SK-N-SH (cell line): ENCODE measurements at regions not wholly inside any gene's neighbourhood (a gene's known extent, or its start where the extent isn't known, plus 50 kb on each side); places are given as distances from the start of the nearest gene placed in this dataset.

Source experiments
- CTCF ChIA-PET: fragments of 300-600, 350-600 bp; formaldehyde crosslinking; extraction: SDS; loops from one replicate; lab custom pipeline; 2021; lab: Yijun Ruan, JAX
- POLR2A ChIA-PET: fragments of 350-600 bp; sonication (Branson Sonifier 250); formaldehyde crosslinking; extraction: SDS; loops from one replicate; lab custom pipeline; 2020; ENCODE audit warnings: antibody characterized with exemption, inconsistent platforms; lab: Yijun Ruan, JAX
- DNase-seq: peaks from one replicate; pipeline ENCODE4 v3.0.0; 2012
- H2AFZ ChIP-seq: fragments of 200-600 bp; sonication (generic); 2 replicates; pipeline ENCODE4 v1.8.1; 2016; ENCODE audit warnings: antibody characterized with exemption, mild to moderate bottlenecking, low read depth
- H3F3A ChIP-seq: fragments of 200-600 bp; sonication (generic); replicated peaks from 2 replicates; pipeline ENCODE3; 2016; ENCODE audit warnings: antibody characterized with exemption, mild to moderate bottlenecking; ENCODE audit not compliant: insufficient read depth
- H3K27ac ChIP-seq, 2 experiments: fragments of 200-500 bp in 1 of 2; fragments of 200-600 bp in 1 of 2; sonication (Bioruptor generic) in 1 of 2; sonication (generic), shearing (Covaris generic) in 1 of 2; 2 replicates each; pipeline versions ENCODE4 v1.5.1 to v1.6.1; 2014 to 2016; ENCODE audit warnings: low read depth in 2 of 2, inconsistent platforms in 1 of 2, low read length in 1 of 2, mild to moderate bottlenecking in 1 of 2, mixed read lengths in 1 of 2
- H3K27me3 ChIP-seq: fragments of 200-600 bp; sonication (generic), shearing (Covaris generic); 2 replicates; pipeline ENCODE4 v1.6.1; 2016; ENCODE audit warnings: mixed run types; ENCODE audit not compliant: insufficient read depth
- H3K36me3 ChIP-seq, 2 experiments: fragments of 200-500 bp in 1 of 2; fragments of 200-600 bp in 1 of 2; sonication (Bioruptor generic) in 1 of 2; sonication (generic) in 1 of 2; replicated peaks in 1 of 2; 2 replicates each; pipeline versions ENCODE3 to v1.5.1; 2014 to 2016; ENCODE audit warnings: low read length in 1 of 2, mild to moderate bottlenecking in 1 of 2; ENCODE audit not compliant: insufficient read depth in 2 of 2, control insufficient read depth in 1 of 2
- H3K4me1 ChIP-seq, 2 experiments: fragments of 200-500 bp in 1 of 2; fragments of 200-600 bp in 1 of 2; sonication (Bioruptor generic) in 1 of 2; sonication (generic), shearing (Covaris generic) in 1 of 2; 2 replicates each; pipeline versions ENCODE4 v1.5.1 to v1.6.1; 2014 to 2016; ENCODE audit warnings: low read depth in 1 of 2, low read length in 1 of 2, mixed run types in 1 of 2; ENCODE audit not compliant: insufficient read depth in 2 of 2, control insufficient read depth in 1 of 2
- H3K4me2 ChIP-seq: fragments of 200-600 bp; sonication (generic), shearing (Covaris generic); 2 replicates; pipeline ENCODE4 v1.6.1; 2017; ENCODE audit warnings: mixed run types
- H3K4me3 ChIP-seq, 2 experiments: fragments of 200-500 bp in 1 of 2; fragments of 200-600 bp in 1 of 2; sonication (Bioruptor generic) in 1 of 2; sonication (generic), shearing (Covaris generic) in 1 of 2; 2 replicates each; pipeline versions ENCODE4 v1.5.1 to v1.8.1; 2014 to 2016; ENCODE audit warnings: low read depth in 2 of 2, inconsistent platforms in 1 of 2, low read length in 1 of 2, mild to moderate bottlenecking in 1 of 2, mixed read lengths in 1 of 2, moderate library complexity in 1 of 2
- H3K79me2 ChIP-seq: fragments of 200-600 bp; sonication (generic); 2 replicates; pipeline ENCODE4 v1.8.1; 2017; ENCODE audit warnings: mild to moderate bottlenecking; ENCODE audit not compliant: insufficient read depth
- H3K9ac ChIP-seq: fragments of 200-600 bp; sonication (generic); 2 replicates; pipeline ENCODE4 v1.6.1; 2017; ENCODE audit warnings: mixed run types
- H3K9me2 ChIP-seq: fragments of 200-600 bp; sonication (generic); 2 replicates; pipeline ENCODE4 v1.6.1; 2017; ENCODE audit warnings: mixed run types
- H3K9me3 ChIP-seq: fragments of 200-600 bp; sonication (generic); 2 replicates; pipeline ENCODE4 v1.6.1; 2017; ENCODE audit warnings: mixed run types, mild to moderate bottlenecking, moderate library complexity
- H4K20me1 ChIP-seq: fragments of 200-600 bp; sonication (generic); 2 replicates; pipeline ENCODE4 v1.6.1; 2017; ENCODE audit warnings: mild to moderate bottlenecking, mixed run types; ENCODE audit not compliant: insufficient read depth
- CHD2 ChIP-seq: fragments of 150-350 bp; IDR thresholded peaks from 2 replicates; pipeline ENCODE4 v1.6.1; 2018; ENCODE audit warnings: low read length; ENCODE audit not compliant: partially characterized antibody
- FOXJ3 ChIP-seq: sonication (generic); formaldehyde crosslinking; IDR thresholded peaks from 2 replicates; pipeline ENCODE4 v1.5.1; 2020; ENCODE audit warnings: mild to moderate bottlenecking, missing genetic modification reagents
- FOXM1 ChIP-seq: IDR thresholded peaks from 2 replicates; pipeline ENCODE4 v1.4.0; 2012; ENCODE audit warnings: low read depth, mild to moderate bottlenecking
- GATA2 ChIP-seq: sonication (generic); formaldehyde crosslinking; IDR thresholded peaks from 2 replicates; pipeline ENCODE4 v1.5.0; 2020; ENCODE audit warnings: mild to moderate bottlenecking, missing genetic modification reagents
- IRF3 ChIP-seq: fragments of 150-350 bp; IDR thresholded peaks from 2 replicates; pipeline ENCODE4 v1.6.1; 2016; ENCODE audit warnings: mild to moderate bottlenecking, low read depth, low read length
- MAX ChIP-seq: IDR thresholded peaks from 2 replicates; pipeline ENCODE4 v1.4.0; 2012; ENCODE audit warnings: low read depth
- MXI1 ChIP-seq: IDR thresholded peaks from 2 replicates; pipeline ENCODE4 v1.6.1; 2012; ENCODE audit warnings: mild to moderate bottlenecking, low read depth, low read length, improper control_type of control experiment
- NFIC ChIP-seq: IDR thresholded peaks from 2 replicates; pipeline ENCODE4 v1.4.0; 2012; ENCODE audit warnings: borderline replicate concordance
- NRF1 ChIP-seq: IDR thresholded peaks from 2 replicates; pipeline ENCODE4 v1.6.1; 2012; ENCODE audit warnings: low read depth, mild to moderate bottlenecking, low read length
- PBX3 ChIP-seq: IDR thresholded peaks from 2 replicates; pipeline ENCODE4; 2012
- POLR2AphosphoS5 ChIP-seq: IDR thresholded peaks from 2 replicates; pipeline ENCODE4 v1.6.1; 2012; ENCODE audit warnings: low read depth, low read length
- REST ChIP-seq: IDR thresholded peaks from 2 replicates; pipeline ENCODE4 v1.6.1; 2012; ENCODE audit warnings: mild to moderate bottlenecking, low read depth, low read length, moderate library complexity
- RFX5 ChIP-seq: IDR thresholded peaks from 2 replicates; pipeline ENCODE4 v1.6.1; 2012; ENCODE audit warnings: mild to moderate bottlenecking, improper control_type of control experiment, low read length
- TCF12 ChIP-seq: IDR thresholded peaks from 2 replicates; pipeline ENCODE4 v1.4.0; 2012
- TEAD4 ChIP-seq: IDR thresholded peaks from 2 replicates; pipeline ENCODE4 v1.4.0; 2012; ENCODE audit warnings: mild to moderate bottlenecking, borderline replicate concordance; ENCODE audit not compliant: insufficient read depth
- USF1 ChIP-seq: IDR thresholded peaks from 2 replicates; pipeline ENCODE4 v1.4.0; 2012; ENCODE audit warnings: low read depth, borderline replicate concordance
- USF2 ChIP-seq: fragments of 150-350 bp; IDR thresholded peaks from 2 replicates; pipeline ENCODE4 v1.6.1; 2017; ENCODE audit warnings: antibody characterized with exemption, low read length, low read depth, borderline replicate concordance
- WGBS: methylation state at CpG from one replicate; pipeline ENCODE4 v1.1.6; 2017; ENCODE audit warnings: low lambda C conversion rate; 5-methylcytosine and 5-hydroxymethylcytosine counted together

GRCh38 chrX:26606971-26607370 is 391.0 kb downstream of the MAGEB5 start:
- ChIA-PET CTCF (no interaction called here), POLR2A (no interaction called here)
- H2AFZ ChIP-seq, result no peak overlapping the region
- H3F3A ChIP-seq, result no peaks in the 10 kb centered on the region
- no peaks in the 10 kb centered on the region for H4K20me1 ChIP-seq
- no peak overlapping the region for H3K4me2 ChIP-seq
- no peaks in the 10 kb centered on the region for H3K36me3 ChIP-seq
- no peaks in the 10 kb centered on the region for H3K27me3 ChIP-seq
- no peak overlapping the region for H3K27ac ChIP-seq
- no peaks in the 10 kb centered on the region for H3K79me2 ChIP-seq
- no peaks in the 10 kb centered on the region for H3K9me2 ChIP-seq
- no peak overlapping the region for H3K9ac ChIP-seq
- no peak overlapping the region for H3K4me3 ChIP-seq
- H3K9me3 ChIP-seq, result no peaks in the 10 kb centered on the region
- DNase-seq, result no peak
- TF ChIP-seq RFX5 (no peak), TEAD4 (no peak), FOXJ3 (no peak), GATA2 (no peak), USF2 (no peak), MAX (no peak), REST (no peak), IRF3 (no peak), PBX3 (no peak), NRF1 (no peak), MXI1 (no peak), POLR2AphosphoS5 (no peak), USF1 (no peak), TCF12 (no peak), CHD2 (no peak), FOXM1 (no peak), NFIC (no peak)
- WGBS, result 22% methylated on average over 1 of the region's 1 CpG
- no peaks in the 10 kb centered on the region for H3K4me1 ChIP-seq
